Stomach (tissue), 4 donors: ENCODE measurements at regions not wholly inside any gene's neighbourhood (a gene's known extent, or its start where the extent isn't known, plus 50 kb on each side); places are given as distances from the start of the nearest gene placed in this dataset.

Experiments
- POLR2A ChIP-seq, 4 donors: fragments of 450-650 bp; IDR thresholded peaks; one replicate each; pipeline ENCODE4 v1.6.1; 2016; ENCODE audit warnings: antibody characterized with exemption in 4 of 4, control low read depth in 2 of 4, mild to moderate bottlenecking in 1 of 4, moderate library complexity in 1 of 4
- TF ChIP-seq, protein P1 (sequence below), 7 experiments: fragments of 450-650 bp in 4 of 7; fragments of 200-600 bp in 3 of 7; sonication (generic) in 3 of 7; IDR thresholded peaks; one replicate each; pipeline ENCODE4 v1.5.1; 2016 to 2019; ENCODE audit warnings: antibody characterized with exemption in 7 of 7, control low read depth in 2 of 7, mild to moderate bottlenecking in 1 of 7

DNA sequence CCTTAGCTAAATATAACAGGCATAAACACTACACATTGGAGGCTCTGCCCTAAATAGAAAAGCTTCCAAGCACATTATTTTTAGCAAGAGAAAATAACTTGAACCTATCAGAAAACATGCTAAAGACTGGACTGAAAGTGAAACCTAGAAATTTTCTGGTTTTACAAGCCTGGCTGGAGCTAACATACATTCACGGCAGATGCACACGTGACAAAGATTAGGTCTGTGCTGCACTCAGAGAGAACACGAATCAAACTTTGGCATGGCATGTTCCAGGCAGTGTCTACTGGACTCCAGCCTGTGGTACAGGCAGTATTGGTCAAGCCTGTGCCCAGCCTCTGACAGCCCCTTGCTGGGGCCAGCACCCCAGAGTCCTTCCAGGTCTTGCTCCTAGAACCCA lies 94.1 kb upstream of the PCBD1 start:
- no peak for TF ChIP-seq POLR2A (IDR thresholded peaks at IDR 0.05)
- TF ChIP-seq, protein P1, sequence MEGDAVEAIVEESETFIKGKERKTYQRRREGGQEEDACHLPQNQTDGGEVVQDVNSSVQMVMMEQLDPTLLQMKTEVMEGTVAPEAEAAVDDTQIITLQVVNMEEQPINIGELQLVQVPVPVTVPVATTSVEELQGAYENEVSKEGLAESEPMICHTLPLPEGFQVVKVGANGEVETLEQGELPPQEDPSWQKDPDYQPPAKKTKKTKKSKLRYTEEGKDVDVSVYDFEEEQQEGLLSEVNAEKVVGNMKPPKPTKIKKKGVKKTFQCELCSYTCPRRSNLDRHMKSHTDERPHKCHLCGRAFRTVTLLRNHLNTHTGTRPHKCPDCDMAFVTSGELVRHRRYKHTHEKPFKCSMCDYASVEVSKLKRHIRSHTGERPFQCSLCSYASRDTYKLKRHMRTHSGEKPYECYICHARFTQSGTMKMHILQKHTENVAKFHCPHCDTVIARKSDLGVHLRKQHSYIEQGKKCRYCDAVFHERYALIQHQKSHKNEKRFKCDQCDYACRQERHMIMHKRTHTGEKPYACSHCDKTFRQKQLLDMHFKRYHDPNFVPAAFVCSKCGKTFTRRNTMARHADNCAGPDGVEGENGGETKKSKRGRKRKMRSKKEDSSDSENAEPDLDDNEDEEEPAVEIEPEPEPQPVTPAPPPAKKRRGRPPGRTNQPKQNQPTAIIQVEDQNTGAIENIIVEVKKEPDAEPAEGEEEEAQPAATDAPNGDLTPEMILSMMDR (IDR thresholded peaks at IDR 0.05), result no peak
